22Rv1 (cell line): ENCODE measurements at regions not wholly inside any gene's neighbourhood (a gene's known extent, or its start where the extent isn't known, plus 50 kb on each side); places are given as distances from the start of the nearest gene placed in this dataset.

Source experiments
- H3K27ac ChIP-seq: fragments of 450-650 bp; 2 replicates; pipeline ENCODE4 v1.5.1; 2017
- CTCF ChIP-seq: fragments of 450-650 bp; IDR thresholded peaks from 2 replicates; pipeline ENCODE4 v1.5.1; 2017; ENCODE audit warnings: mild to moderate bottlenecking
- ZFX ChIP-seq: fragments of 450-650 bp; IDR thresholded peaks from 2 replicates; pipeline ENCODE4 v1.6.1; 2017; ENCODE audit warnings: antibody characterized with exemption, borderline replicate concordance

- TF ChIP-seq ZFX: no peak
- no peak for TF ChIP-seq CTCF
- no peak overlapping the region for H3K27ac ChIP-seq
Observed at GRCh38 chr3:162196964-162197363, 700.4 kb downstream of the OTOL1 start.

GRCh38 chr3:162200836-162201235, 704.2 kb downstream of the OTOL1 start:
- H3K27ac ChIP-seq: no peak overlapping the region
- TF ChIP-seq CTCF: no peak
- no peak for TF ChIP-seq ZFX

GRCh38 chr3:162206648-162207047, 710.0 kb downstream of the OTOL1 start:
- H3K27ac ChIP-seq: no peak overlapping the region
- TF ChIP-seq CTCF: no peak
- no peak for TF ChIP-seq ZFX

- TF ChIP-seq ZFX (no peak), CTCF (no peak)
- no peak overlapping the region for H3K27ac ChIP-seq
Observed at GRCh38 chr3:162211470-162211869, 714.9 kb downstream of the OTOL1 start.

- no peak overlapping the region for H3K27ac ChIP-seq
- TF ChIP-seq CTCF (no peak), ZFX (no peak)
Observed at GRCh38 chr3:162213196-162213595, 716.6 kb downstream of the OTOL1 start.

- TF ChIP-seq CTCF (no peak), ZFX (no peak)
- no peak overlapping the region for H3K27ac ChIP-seq
Observed at GRCh38 chr3:162213956-162214355, 717.3 kb downstream of the OTOL1 start.

GRCh38 chr3:162217647-162218046, 721.0 kb downstream of the OTOL1 start:
- no peak overlapping the region for H3K27ac ChIP-seq
- no peak for TF ChIP-seq CTCF
- TF ChIP-seq ZFX: no peak
